Left colon (tissue), 2 donors: ENCODE measurements at regions not wholly inside any gene's neighbourhood (a gene's known extent, or its start where the extent isn't known, plus 50 kb on each side); places are given as distances from the start of the nearest gene placed in this dataset.
A peak's percentile ranks its signal among the peaks of the same experiment; 100 is the strongest.

ENCODE experiments used
- ATAC-seq: fragments of 200-7000 bp; cut with Tn5 transposase; one replicate; pipeline ENCODE4 v1.9.1; 2020; ENCODE audit warnings: mild to moderate bottlenecking, moderate library complexity
- DNase-seq, 2 donors: peaks; one replicate each; pipeline ENCODE4 v3.0.0-alpha.2; 2020
- intact Hi-C, 2 donors: fragments of 100-400 bp; cut with DNase I in 1 of 2; cut with micrococcal nuclease in 1 of 2; formaldehyde crosslinking; loops; one replicate each; pipeline versions ENCODE4 v1.11.2 to v1.14.0; 2022; cut with DNase I, micrococcal nuclease
- donor health status: DM: no; HTN: no; CAD: no.
- donor health status: DM: yes; HTN: yes; CAD: no.

- ATAC-seq (no peak), DNase-seq (no peak)
- intact Hi-C loops: no loop called here
Measured at GRCh38 chr4:128483041-128483440, 195.4 kb upstream of the PGRMC2 start.

- ATAC-seq: no peak
- intact Hi-C loops: no loop called here
- no peak for DNase-seq
Measured at GRCh38 chr4:128481752-128482480, 194.3 kb upstream of the PGRMC2 start.

- DNase-seq (no peak), ATAC-seq (no peak)
- intact Hi-C loops: no loop called here
Measured at GRCh38 chr4:128480945-128481344, 193.3 kb upstream of the PGRMC2 start.

- ATAC-seq: no peak
- intact Hi-C loops: no loop called here
- DNase-seq: no peak
Measured at GRCh38 chr4:128477540-128477939, 189.9 kb upstream of the PGRMC2 start.

GRCh38 chr4:128475597-128475996, 188.0 kb upstream of the PGRMC2 start:
- DNase-seq (no peak), ATAC-seq (no peak)
- intact Hi-C loops: no loop called here

GRCh38 chr4:128471576-128471975, 184.0 kb upstream of the PGRMC2 start:
- ATAC-seq (no peak), DNase-seq (no peak)
- intact Hi-C loops: no loop called here

- ATAC-seq: no peak
- DNase-seq: no peak
- intact Hi-C loops: no loop called here
Measured at GRCh38 chr4:128470492-128471053, 183.0 kb upstream of the PGRMC2 start.

- DNase-seq (peak; percentile 35 to 70), ATAC-seq (peak; percentile 97)
- intact Hi-C loops: no loop called here
Measured at GRCh38 chr4:128468123-128468989, 180.7 kb upstream of the PGRMC2 start.

GRCh38 chr4:128465523-128465922, 177.9 kb upstream of the PGRMC2 start:
- ATAC-seq (no peak), DNase-seq (no peak)
- intact Hi-C loops: no loop called here

- DNase-seq (no peak), ATAC-seq (no peak)
- intact Hi-C loops: no loop called here
Measured at GRCh38 chr4:128463006-128463405, 175.4 kb upstream of the PGRMC2 start.

- intact Hi-C loops: no loop called here
- DNase-seq: no peak
- ATAC-seq: no peak
Measured at GRCh38 chr4:128462103-128462783, 174.6 kb upstream of the PGRMC2 start.

GRCh38 chr4:128461291-128462102, 173.9 kb upstream of the PGRMC2 start:
- ATAC-seq (peak; percentile 50), DNase-seq (no peak)
- intact Hi-C loops: no loop called here

GRCh38 chr4:128459547-128459946, 171.9 kb upstream of the PGRMC2 start:
- ATAC-seq (no peak), DNase-seq (no peak)
- intact Hi-C loops: loop anchor here in 1 of 2 donors (10.0 kb wide), 1 partner anchor 405 kb away; no protein-coding TSS in a partner anchor

- intact Hi-C loops: loop anchor here in 1 of 2 donors (10.0 kb wide), 1 partner anchor 406 kb away; no protein-coding TSS in a partner anchor
- no peak for ATAC-seq
Measured at GRCh38 chr4:128458816-128459215, 171.2 kb upstream of the PGRMC2 start.

GRCh38 chr4:128457726-128458125, 170.1 kb upstream of the PGRMC2 start:
- DNase-seq: no peak
- intact Hi-C loops: loop anchor here in 1 of 2 donors (10.0 kb wide), 1 partner anchor 407 kb away; no protein-coding TSS in a partner anchor
- no peak for ATAC-seq

More at GRCh38 chr4:128458816-128459215, 171.2 kb upstream of the PGRMC2 start:
- no peak for DNase-seq

- intact Hi-C loops: loop anchor here in 1 of 2 donors (10.0 kb wide), 1 partner anchor 409 kb away; no protein-coding TSS in a partner anchor
- DNase-seq (no peak), ATAC-seq (no peak)
Measured at GRCh38 chr4:128456171-128456570, 168.6 kb upstream of the PGRMC2 start.

GRCh38 chr4:128455480-128455879, 167.9 kb upstream of the PGRMC2 start:
- intact Hi-C loops: loop anchor here in 1 of 2 donors (10.0 kb wide), 1 partner anchor 409 kb away; no protein-coding TSS in a partner anchor
- DNase-seq: no peak
- no peak for ATAC-seq

GRCh38 chr4:128454881-128455280, 167.3 kb upstream of the PGRMC2 start:
- intact Hi-C loops: loop anchor here in 1 of 2 donors (5.0 to 10.0 kb wide), 2 partner anchors 352 to 410 kb away; partner anchors contain the start of gene JADE1
- DNase-seq (no peak), ATAC-seq (no peak)
